Spleen (tissue), 7 donors: ENCODE measurements at regions not wholly inside any gene's neighbourhood (a gene's known extent, or its start where the extent isn't known, plus 50 kb on each side); places are given as distances from the start of the nearest gene placed in this dataset.

Experiments used
- CTCF ChIP-seq, 11 experiments: fragments of 200-600 bp in 7 of 11; fragments of 450-650 bp in 4 of 11; sonication (generic) in 4 of 11; IDR thresholded peaks in 8 of 11; conservative IDR thresholded peaks in 3 of 11; 1 replicate in 7 of 11; 2 replicates in 4 of 11; pipeline versions ENCODE4 v1.4.0 to v1.8.0; 2016 to 2021; ENCODE audit warnings: antibody characterized with exemption in 11 of 11, inconsistent platforms in 4 of 11, mild to moderate bottlenecking in 1 of 11
- POLR2A ChIP-seq, 3 donors: fragments of 450-650 bp; IDR thresholded peaks; one replicate each; pipeline ENCODE4 v1.5.1; 2017; ENCODE audit warnings: antibody characterized with exemption in 3 of 3, mild to moderate bottlenecking in 1 of 3
- donor health status: DM: no; HTN: no; CAD: no; lungs with moderate emphysema.
- donor health status: DM: no; HTN: no; CAD: no.
- donor health status: DM: no; HTN: no; CAD: no.

- TF ChIP-seq CTCF (IDR thresholded peaks at IDR 0.05 in 8 of 11, conservative IDR thresholded peaks at IDR 0.05 in 3 of 11): no peak
- TF ChIP-seq POLR2A (IDR thresholded peaks at IDR 0.05): no peak
These were observed 359.9 kb upstream of the FSHR start for GRCh38 chr2:49514201-49514600.
